Glutamatergic neuron (in vitro differentiated cells): ENCODE measurements at regions not wholly inside any gene's neighbourhood (a gene's known extent, or its start where the extent isn't known, plus 50 kb on each side); places are given as distances from the start of the nearest gene placed in this dataset.

Experiments used
- DNase-seq: peaks from one replicate; pipeline ENCODE4 v3.0.0; 2022
- H3K27ac Mint-ChIP-seq: one replicate; pipeline ENCODE4 v1.8.0; 2020; ENCODE audit warnings: mild to moderate bottlenecking, mixed read lengths, inconsistent platforms; ENCODE audit not compliant: unreplicated experiment
- H3K27me3 Mint-ChIP-seq: one replicate; pipeline ENCODE4 v1.8.0; 2020; ENCODE audit warnings: mild to moderate bottlenecking, moderate library complexity, mixed read lengths, inconsistent platforms; ENCODE audit not compliant: unreplicated experiment
- H3K36me3 Mint-ChIP-seq: one replicate; pipeline ENCODE4 v1.8.0; 2020; ENCODE audit warnings: mild to moderate bottlenecking, mixed read lengths, inconsistent platforms; ENCODE audit not compliant: unreplicated experiment
- H3K4me1 Mint-ChIP-seq: one replicate; pipeline ENCODE4 v1.8.0; 2020; ENCODE audit warnings: mild to moderate bottlenecking, low read depth, mixed read lengths, inconsistent platforms; ENCODE audit not compliant: unreplicated experiment
- H3K4me3 Mint-ChIP-seq: one replicate; pipeline ENCODE4 v1.8.0; 2020; ENCODE audit warnings: mild to moderate bottlenecking, mixed read lengths, inconsistent platforms; ENCODE audit not compliant: unreplicated experiment
- H3K9me3 Mint-ChIP-seq: one replicate; pipeline ENCODE4 v1.8.0; 2020; ENCODE audit warnings: mild to moderate bottlenecking, moderate library complexity, mixed read lengths, inconsistent platforms; ENCODE audit not compliant: unreplicated experiment
- CTCF ChIP-seq: fragments of 200-600 bp; sonication (generic); IDR thresholded peaks from one replicate; pipeline ENCODE4 v1.5.0; 2021; ENCODE audit not compliant: partially characterized antibody, unreplicated experiment

GRCh38 chr5:143573568-143574170 is 170.2 kb upstream of the NR3C1 start:
- no peak for TF ChIP-seq CTCF
- no peaks in the 10 kb centered on the region for H3K9me3 Mint-ChIP-seq
- H3K27ac Mint-ChIP-seq, result no peak overlapping the region

GRCh38 chr5:143572671-143573070 is 169.2 kb upstream of the NR3C1 start:
- Mint-ChIP-seq H3K27me3 (peaks cover 3% of the 10 kb centered on the region), H3K9me3 (no peaks in the 10 kb centered on the region), H3K27ac (no peak overlapping the region), H3K36me3 (no peaks in the 10 kb centered on the region), H3K4me3 (no peak overlapping the region), H3K4me1 (no peaks in the 10 kb centered on the region)
- no peak for DNase-seq
- no peak for TF ChIP-seq CTCF

More at GRCh38 chr5:143573568-143574170, 170.2 kb upstream of the NR3C1 start:
- no peak for DNase-seq
- H3K4me1 Mint-ChIP-seq, result no peaks in the 10 kb centered on the region
- peaks cover 3% of the 10 kb centered on the region for H3K27me3 Mint-ChIP-seq
- H3K4me3 Mint-ChIP-seq, result no peak overlapping the region
- H3K36me3 Mint-ChIP-seq, result no peaks in the 10 kb centered on the region

GRCh38 chr5:143571642-143572624 is 168.4 kb upstream of the NR3C1 start:
- peaks cover 3% of the 10 kb centered on the region for H3K27me3 Mint-ChIP-seq
- no peak overlapping the region for H3K27ac Mint-ChIP-seq
- H3K9me3 Mint-ChIP-seq, result no peaks in the 10 kb centered on the region
- DNase-seq, result no peak
- H3K4me1 Mint-ChIP-seq, result no peaks in the 10 kb centered on the region
- no peaks in the 10 kb centered on the region for H3K36me3 Mint-ChIP-seq
- no peak for TF ChIP-seq CTCF
- no peak overlapping the region for H3K4me3 Mint-ChIP-seq

GRCh38 chr5:143570989-143571388 is 167.5 kb upstream of the NR3C1 start:
- Mint-ChIP-seq H3K4me1 (no peaks in the 10 kb centered on the region), H3K4me3 (no peak overlapping the region), H3K36me3 (no peaks in the 10 kb centered on the region), H3K27me3 (peaks cover 3% of the 10 kb centered on the region), H3K27ac (no peak overlapping the region), H3K9me3 (no peaks in the 10 kb centered on the region)
- DNase-seq, result no peak
- TF ChIP-seq CTCF, result no peak
